GM19351 (cell line): ENCODE measurements at regions not wholly inside any gene's neighbourhood (a gene's known extent, or its start where the extent isn't known, plus 50 kb on each side); places are given as distances from the start of the nearest gene placed in this dataset.
"Not testable (repeated sequence)": the region's sequence is repeated elsewhere in the genome, so short reads cannot be mapped to it uniquely, and the experiment has no call there.

Source experiments
- ATAC-seq: cut with Tn5 transposase; IDR thresholded peaks from one replicate; pipeline ENCODE4 v1.9.1; 2021; ENCODE audit warnings: mild to moderate bottlenecking, moderate library complexity; ENCODE audit not compliant: unreplicated experiment

GRCh38 chr11:97729546-97730272 lies 1291.0 kb upstream of the CNTN5 start:
- no peak for ATAC-seq

GRCh38 chr11:97732011-97732632 lies 1288.6 kb upstream of the CNTN5 start:
- ATAC-seq: no peak

GRCh38 chr11:97738751-97739150 lies 1282.0 kb upstream of the CNTN5 start:
- no peak for ATAC-seq

- no peak for ATAC-seq
Observed at GRCh38 chr11:97739932-97740800, 1280.6 kb upstream of the CNTN5 start.

GRCh38 chr11:97740801-97741151 lies 1280.0 kb upstream of the CNTN5 start:
- ATAC-seq: no peak

- ATAC-seq: no peak
Observed at GRCh38 chr11:97742717-97743116, 1278.0 kb upstream of the CNTN5 start.

- ATAC-seq: no peak
Observed at GRCh38 chr11:97743205-97743742, 1277.5 kb upstream of the CNTN5 start.

- no peak for ATAC-seq
Observed at GRCh38 chr11:97745515-97746050, 1275.2 kb upstream of the CNTN5 start.

GRCh38 chr11:97746818-97747217 lies 1273.9 kb upstream of the CNTN5 start:
- no peak for ATAC-seq

- no peak for ATAC-seq
Observed at GRCh38 chr11:97751405-97751804, 1269.3 kb upstream of the CNTN5 start.

GRCh38 chr11:97751952-97752351 lies 1268.8 kb upstream of the CNTN5 start:
- ATAC-seq: no peak

- ATAC-seq: no peak
Observed at GRCh38 chr11:97754976-97755375, 1265.8 kb upstream of the CNTN5 start.

GRCh38 chr11:97756571-97757335 lies 1264.0 kb upstream of the CNTN5 start:
- no peak for ATAC-seq

GRCh38 chr11:97761175-97761574 lies 1259.6 kb upstream of the CNTN5 start:
- ATAC-seq: no peak

- no peak for ATAC-seq
Observed at GRCh38 chr11:97764193-97764592, 1256.6 kb upstream of the CNTN5 start.

- no peak for ATAC-seq
Observed at GRCh38 chr11:97764605-97765004, 1256.1 kb upstream of the CNTN5 start.

GRCh38 chr11:97770570-97770969 lies 1250.2 kb upstream of the CNTN5 start:
- no peak for ATAC-seq

GRCh38 chr11:97772705-97773104 lies 1248.0 kb upstream of the CNTN5 start:
- no peak for ATAC-seq

GRCh38 chr11:97784388-97784787 lies 1236.4 kb upstream of the CNTN5 start:
- ATAC-seq: not testable (repeated sequence)

GRCh38 chr11:97786961-97787360 lies 1233.8 kb upstream of the CNTN5 start:
- no peak for ATAC-seq
